HepG2 (cell line): ENCODE measurements at regions not wholly inside any gene's neighbourhood (a gene's known extent, or its start where the extent isn't known, plus 50 kb on each side); places are given as distances from the start of the nearest gene placed in this dataset.

Experiments
- AGO1 ChIP-seq: fragments of 200-400 bp; formaldehyde crosslinking; IDR thresholded peaks from 2 replicates; pipeline ENCODE4 v1.6.1; 2017; ENCODE audit warnings: mild to moderate bottlenecking, low read depth, low read length, moderate library complexity; ENCODE audit not compliant: poor library complexity, severe bottlenecking
- REL ChIP-seq: sonication (generic); formaldehyde crosslinking; conservative IDR thresholded peaks from 2 replicates; pipeline ENCODE4 v1.8.0; 2022; ENCODE audit warnings: mild to moderate bottlenecking, missing genetic modification reagents, moderate library complexity
- SRSF1 ChIP-seq: fragments of 200-400 bp; formaldehyde crosslinking; optimal IDR thresholded peaks from 2 replicates; pipeline ENCODE3; 2017; ENCODE audit warnings: mild to moderate bottlenecking, low read depth, low read length, moderate library complexity
- TARDBP ChIP-seq: sonication (generic); formaldehyde crosslinking; IDR thresholded peaks from 2 replicates; pipeline ENCODE4 v1.8.0; 2022; ENCODE audit warnings: mild to moderate bottlenecking, missing genetic modification reagents
- ZNF274 ChIP-seq: sonication (generic); formaldehyde crosslinking; IDR thresholded peaks from 2 replicates; pipeline ENCODE4 v1.5.1; 2020; ENCODE audit warnings: mild to moderate bottlenecking, missing genetic modification reagents
- ZNF883 ChIP-seq: sonication (generic); formaldehyde crosslinking; IDR thresholded peaks from 2 replicates; pipeline ENCODE4 v1.5.1; 2020; ENCODE audit warnings: mild to moderate bottlenecking, missing genetic modification reagents; ENCODE audit errors: not compliant biosample characterization

- TF ChIP-seq SRSF1 (no peak), ZNF274 (CRISPR knock-in tag) (no peak), ZNF883 (CRISPR knock-in tag) (no peak), REL (CRISPR knock-in tag) (no peak), AGO1 (no peak), TARDBP (CRISPR knock-in tag) (no peak)
Measured at GRCh38 chr3:104437891-104438290, 928.8 kb upstream of the ALCAM start.
